ENCODE measurements at regions not wholly inside any gene's neighbourhood (a gene's known extent, or its start where the extent isn't known, plus 50 kb on each side); places are given as distances from the start of the nearest gene placed in this dataset.

DNA sequence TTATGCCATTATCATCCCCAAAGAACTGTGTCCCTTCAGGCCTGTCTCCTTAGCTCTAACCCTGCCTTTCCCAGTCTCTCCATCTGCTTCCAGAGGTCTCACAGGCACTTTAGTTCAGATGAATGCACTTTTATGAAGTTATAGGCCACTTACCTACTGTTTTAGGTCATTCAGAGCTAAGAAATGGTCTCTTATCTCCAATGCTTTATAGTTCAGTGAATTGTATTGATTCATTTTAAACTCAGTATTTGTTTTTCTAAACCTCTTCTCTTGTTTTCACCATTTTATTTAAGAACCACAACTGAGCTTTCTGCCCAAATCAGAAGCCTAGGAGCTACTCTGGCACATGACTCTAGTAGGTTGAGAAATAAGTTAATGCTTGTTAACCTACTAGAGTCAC, 197.5 kb upstream of the ATP2B1 start:
- TF ChIP-seq, protein P1, sequence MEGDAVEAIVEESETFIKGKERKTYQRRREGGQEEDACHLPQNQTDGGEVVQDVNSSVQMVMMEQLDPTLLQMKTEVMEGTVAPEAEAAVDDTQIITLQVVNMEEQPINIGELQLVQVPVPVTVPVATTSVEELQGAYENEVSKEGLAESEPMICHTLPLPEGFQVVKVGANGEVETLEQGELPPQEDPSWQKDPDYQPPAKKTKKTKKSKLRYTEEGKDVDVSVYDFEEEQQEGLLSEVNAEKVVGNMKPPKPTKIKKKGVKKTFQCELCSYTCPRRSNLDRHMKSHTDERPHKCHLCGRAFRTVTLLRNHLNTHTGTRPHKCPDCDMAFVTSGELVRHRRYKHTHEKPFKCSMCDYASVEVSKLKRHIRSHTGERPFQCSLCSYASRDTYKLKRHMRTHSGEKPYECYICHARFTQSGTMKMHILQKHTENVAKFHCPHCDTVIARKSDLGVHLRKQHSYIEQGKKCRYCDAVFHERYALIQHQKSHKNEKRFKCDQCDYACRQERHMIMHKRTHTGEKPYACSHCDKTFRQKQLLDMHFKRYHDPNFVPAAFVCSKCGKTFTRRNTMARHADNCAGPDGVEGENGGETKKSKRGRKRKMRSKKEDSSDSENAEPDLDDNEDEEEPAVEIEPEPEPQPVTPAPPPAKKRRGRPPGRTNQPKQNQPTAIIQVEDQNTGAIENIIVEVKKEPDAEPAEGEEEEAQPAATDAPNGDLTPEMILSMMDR (IDR thresholded peaks at IDR 0.05; ENCODE audit: low read depth, low read length), result no peak
- no peak for TF ChIP-seq EZH2phosphoT487 (IDR thresholded peaks at IDR 0.05; ENCODE audit: low read depth)
